PC-3 (cell line): ENCODE measurements at regions not wholly inside any gene's neighbourhood (a gene's known extent, or its start where the extent isn't known, plus 50 kb on each side); places are given as distances from the start of the nearest gene placed in this dataset.

ENCODE experiments used
- CTCF ChIP-seq: fragments of 300-600 bp; sonication (generic); conservative IDR thresholded peaks from 2 replicates; pipeline ENCODE4 v1.5.1; 2017; ENCODE audit warnings: antibody characterized with exemption, low read depth, mild to moderate bottlenecking, low read length
- EZH2 ChIP-seq: fragments of 300-600 bp; sonication (generic); IDR thresholded peaks from one replicate; pipeline ENCODE4 v1.6.1; 2017; ENCODE audit warnings: antibody characterized with exemption, mild to moderate bottlenecking, low read length; ENCODE audit not compliant: unreplicated experiment
- EZH2phosphoT487 ChIP-seq: fragments of 300-600 bp; sonication (generic); IDR thresholded peaks from 2 replicates; pipeline ENCODE4 v1.6.1; 2018; ENCODE audit warnings: mild to moderate bottlenecking, antibody characterized with exemption, low read length, borderline replicate concordance

GRCh38 chr13:75052616-75053015 lies 429.4 kb downstream of the TBC1D4 start:
- TF ChIP-seq CTCF, result no peak
- no peak for TF ChIP-seq EZH2
- no peak for TF ChIP-seq EZH2phosphoT487
